AG10803 (cell line): ENCODE measurements at regions not wholly inside any gene's neighbourhood (a gene's known extent, or its start where the extent isn't known, plus 50 kb on each side); places are given as distances from the start of the nearest gene placed in this dataset.

ENCODE experiments used
- DNase-seq: peaks from one replicate; pipeline ENCODE4 v3.0.0; 2010; ENCODE audit warnings: low read depth
- H3K4me3 ChIP-seq: 2 replicates; pipeline ENCODE4 v1.5.1; 2011; ENCODE audit warnings: mild to moderate bottlenecking, low read length, control low read depth
- TF ChIP-seq, protein P1 (sequence below): conservative IDR thresholded peaks from 2 replicates; pipeline ENCODE4 v1.5.1; 2011; ENCODE audit warnings: mild to moderate bottlenecking, low read length, control low read depth, inconsistent platforms

DNA sequence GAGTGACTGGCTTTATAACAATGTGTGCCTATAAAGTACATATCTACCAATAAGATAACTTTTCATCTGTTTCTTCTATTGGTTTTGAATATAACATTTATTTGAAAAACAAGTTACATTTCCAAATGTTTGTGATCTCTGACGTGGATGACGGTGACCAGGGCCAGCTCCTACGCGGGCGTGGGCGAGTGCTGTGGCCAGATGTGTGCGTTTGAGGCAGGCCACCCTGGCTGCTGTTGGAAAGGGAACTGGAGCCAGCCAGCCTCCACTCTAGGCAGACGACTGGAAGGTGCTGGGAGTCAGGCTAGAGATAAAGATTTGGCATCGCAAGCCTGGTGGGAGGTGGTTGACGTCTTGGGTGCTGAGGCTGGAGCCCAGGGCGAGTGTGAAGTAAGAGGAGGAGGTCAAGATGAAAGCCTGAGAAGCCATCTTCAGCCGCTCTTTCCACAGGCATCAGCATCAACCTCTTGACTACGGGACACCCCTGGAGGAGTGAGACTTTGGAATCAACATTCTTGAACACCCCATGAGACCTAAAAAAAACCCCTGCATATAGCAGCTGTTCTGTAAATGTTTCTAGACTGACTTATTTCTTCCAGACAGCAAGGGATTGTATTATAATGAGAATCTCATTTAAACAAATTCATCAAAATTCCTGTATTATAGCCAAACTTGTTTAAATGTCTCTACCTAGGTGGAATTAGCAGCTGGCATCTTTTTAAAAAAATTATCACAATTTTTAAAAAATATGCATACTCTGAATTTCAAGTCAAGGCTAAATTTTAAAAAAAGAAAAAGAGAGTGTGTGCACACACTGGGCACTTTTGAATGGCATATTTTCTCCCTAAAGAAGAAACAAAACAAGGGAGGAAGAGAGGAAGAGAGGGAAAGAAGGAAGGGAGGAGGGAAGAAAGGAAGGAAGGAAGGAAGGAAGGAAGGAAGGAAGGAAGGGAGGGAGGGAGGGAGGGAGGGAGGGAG is 112.5 kb upstream of the SLC44A3 start:
- DNase-seq = peak; percentile 41
- H3K4me3 ChIP-seq = no peak overlapping the region
- TF ChIP-seq, protein P1, sequence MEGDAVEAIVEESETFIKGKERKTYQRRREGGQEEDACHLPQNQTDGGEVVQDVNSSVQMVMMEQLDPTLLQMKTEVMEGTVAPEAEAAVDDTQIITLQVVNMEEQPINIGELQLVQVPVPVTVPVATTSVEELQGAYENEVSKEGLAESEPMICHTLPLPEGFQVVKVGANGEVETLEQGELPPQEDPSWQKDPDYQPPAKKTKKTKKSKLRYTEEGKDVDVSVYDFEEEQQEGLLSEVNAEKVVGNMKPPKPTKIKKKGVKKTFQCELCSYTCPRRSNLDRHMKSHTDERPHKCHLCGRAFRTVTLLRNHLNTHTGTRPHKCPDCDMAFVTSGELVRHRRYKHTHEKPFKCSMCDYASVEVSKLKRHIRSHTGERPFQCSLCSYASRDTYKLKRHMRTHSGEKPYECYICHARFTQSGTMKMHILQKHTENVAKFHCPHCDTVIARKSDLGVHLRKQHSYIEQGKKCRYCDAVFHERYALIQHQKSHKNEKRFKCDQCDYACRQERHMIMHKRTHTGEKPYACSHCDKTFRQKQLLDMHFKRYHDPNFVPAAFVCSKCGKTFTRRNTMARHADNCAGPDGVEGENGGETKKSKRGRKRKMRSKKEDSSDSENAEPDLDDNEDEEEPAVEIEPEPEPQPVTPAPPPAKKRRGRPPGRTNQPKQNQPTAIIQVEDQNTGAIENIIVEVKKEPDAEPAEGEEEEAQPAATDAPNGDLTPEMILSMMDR = no peak

DNA sequence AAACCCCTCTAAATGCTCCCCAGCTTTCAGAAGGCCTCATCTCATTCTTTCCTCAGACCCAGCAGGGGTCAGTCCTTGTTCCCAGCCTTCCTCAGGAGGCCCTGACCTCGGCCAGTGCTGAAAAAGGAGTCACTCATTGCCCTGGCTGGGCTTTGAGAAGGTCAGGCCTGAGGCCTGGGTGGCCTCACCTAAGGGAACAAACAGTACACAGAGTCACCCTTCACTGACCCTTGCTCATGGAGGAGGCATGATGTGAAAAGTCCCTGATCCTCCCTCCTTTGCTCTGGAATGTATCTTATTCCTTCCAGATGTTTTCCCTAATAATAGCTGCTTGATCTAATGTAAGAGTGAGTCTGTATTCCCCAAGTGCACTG is 117.7 kb upstream of the SLC44A3 start:
- peak; percentile 85 for DNase-seq
- TF ChIP-seq, protein P1 = no peak
- H3K4me3 ChIP-seq = no peak overlapping the region

DNA sequence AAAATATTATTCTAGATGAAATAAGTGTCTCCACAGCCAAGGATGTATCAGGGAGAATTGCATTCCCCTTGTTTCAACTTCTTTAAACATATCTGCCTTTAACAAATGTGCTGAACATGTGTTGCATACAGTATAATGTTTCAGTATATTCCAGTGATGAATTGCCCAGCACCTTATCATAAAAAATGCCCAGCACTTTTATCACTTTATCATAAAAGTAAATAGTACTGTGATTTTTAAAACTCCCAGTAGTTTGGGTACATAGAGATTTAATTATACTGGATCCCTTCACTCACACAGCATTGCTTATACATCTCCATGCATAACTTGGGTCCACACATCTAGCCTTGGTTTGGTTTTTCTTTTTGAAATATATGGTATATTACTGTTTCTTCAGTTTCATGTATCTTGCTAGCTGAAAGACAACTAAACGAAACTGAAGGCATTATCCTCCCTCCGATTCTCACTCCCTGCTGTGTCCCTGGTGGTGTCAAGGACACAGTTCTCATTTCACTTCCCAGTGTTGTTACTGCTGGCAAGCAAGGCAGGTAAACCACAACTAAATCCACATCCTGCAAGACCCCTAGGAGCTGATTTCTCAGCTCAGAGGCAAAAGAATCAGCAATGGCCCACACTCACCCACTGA is 118.2 kb upstream of the SLC44A3 start:
- no peak for DNase-seq
- H3K4me3 ChIP-seq = no peak overlapping the region
- TF ChIP-seq, protein P1 = no peak

DNA sequence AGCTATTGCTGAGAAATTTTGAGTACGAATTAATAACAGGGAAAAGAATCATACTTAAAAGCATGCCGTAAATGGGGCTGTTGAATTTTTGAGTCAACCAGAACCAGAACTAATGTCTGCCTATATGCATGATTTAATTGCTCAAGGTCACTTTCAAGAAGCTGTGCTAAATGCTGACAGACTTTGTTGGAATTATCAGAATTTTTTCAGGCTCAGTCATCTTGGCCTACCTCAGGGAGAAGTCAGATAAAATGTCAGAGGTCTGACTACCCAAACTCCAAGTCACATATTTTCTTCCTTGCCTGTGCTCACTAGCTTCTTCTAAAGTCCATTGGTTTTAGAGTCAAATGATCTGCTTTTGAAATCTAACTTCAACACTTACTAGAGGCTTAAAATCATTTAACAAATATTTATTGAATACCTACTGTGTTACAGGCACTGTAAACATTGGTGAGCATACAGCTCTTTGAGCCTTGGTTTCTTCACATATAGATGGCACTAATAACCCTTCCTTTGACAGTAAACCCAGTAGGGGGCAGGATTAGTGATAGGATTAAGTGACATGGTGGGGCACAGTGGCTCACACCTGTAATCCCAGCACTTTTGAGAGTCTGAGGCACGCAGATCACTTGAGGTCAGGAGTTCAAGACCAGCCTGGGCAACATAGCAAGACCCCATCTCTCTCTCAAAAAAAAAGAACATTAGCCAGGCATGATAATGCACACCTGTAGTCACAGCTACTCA is 121.2 kb upstream of the SLC44A3 start:
- no peak overlapping the region for H3K4me3 ChIP-seq
- TF ChIP-seq, protein P1 = peak; percentile 21
- peak; percentile 95 for DNase-seq

DNA sequence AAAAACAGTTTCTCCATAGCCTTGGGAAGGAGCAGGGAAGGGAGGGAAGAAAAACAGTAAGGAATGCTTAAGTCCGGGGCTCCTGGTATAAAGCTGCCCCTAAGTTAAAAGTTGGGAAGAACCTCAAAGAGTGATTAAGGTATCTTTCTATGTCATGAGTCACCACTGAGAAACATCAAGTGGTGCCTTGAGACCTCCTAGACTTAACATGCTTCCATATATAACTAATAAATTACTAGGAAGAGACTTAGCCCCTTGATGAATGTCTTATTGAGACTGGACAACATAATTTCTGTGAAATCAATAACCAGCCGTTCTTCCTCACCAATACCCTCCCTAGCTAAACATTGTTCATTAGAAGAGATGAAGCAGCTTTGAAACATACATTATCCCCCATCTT is 121.8 kb upstream of the SLC44A3 start:
- no peak overlapping the region for H3K4me3 ChIP-seq
- TF ChIP-seq, protein P1 = no peak
- DNase-seq = no peak

DNA sequence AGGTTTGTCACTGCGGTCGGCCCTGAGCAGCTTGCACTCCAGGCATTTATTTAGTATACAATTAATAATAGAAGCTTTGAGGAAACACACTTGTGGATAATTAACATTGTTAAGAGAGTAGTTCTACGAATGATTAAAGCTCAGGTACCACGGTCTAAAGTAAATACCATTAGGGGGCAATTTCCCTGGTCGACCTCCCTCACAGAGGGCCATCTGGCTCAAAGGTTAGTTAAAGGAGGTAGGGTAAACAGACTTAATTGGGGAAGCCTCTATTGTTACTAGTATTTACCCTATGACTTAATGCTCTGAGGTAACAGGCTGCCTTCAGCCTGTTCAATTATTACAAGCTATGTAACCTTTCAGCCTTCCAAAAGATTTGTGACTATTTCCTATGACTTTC is 122.3 kb upstream of the SLC44A3 start:
- TF ChIP-seq, protein P1 = no peak
- DNase-seq = no peak
- no peak overlapping the region for H3K4me3 ChIP-seq
